GM19035 (cell line): ENCODE measurements at regions not wholly inside any gene's neighbourhood (a gene's known extent, or its start where the extent isn't known, plus 50 kb on each side); places are given as distances from the start of the nearest gene placed in this dataset.

Source experiments
- ATAC-seq: cut with Tn5 transposase; IDR thresholded peaks from one replicate; pipeline ENCODE4 v1.9.1; 2021; ENCODE audit not compliant: unreplicated experiment

DNA sequence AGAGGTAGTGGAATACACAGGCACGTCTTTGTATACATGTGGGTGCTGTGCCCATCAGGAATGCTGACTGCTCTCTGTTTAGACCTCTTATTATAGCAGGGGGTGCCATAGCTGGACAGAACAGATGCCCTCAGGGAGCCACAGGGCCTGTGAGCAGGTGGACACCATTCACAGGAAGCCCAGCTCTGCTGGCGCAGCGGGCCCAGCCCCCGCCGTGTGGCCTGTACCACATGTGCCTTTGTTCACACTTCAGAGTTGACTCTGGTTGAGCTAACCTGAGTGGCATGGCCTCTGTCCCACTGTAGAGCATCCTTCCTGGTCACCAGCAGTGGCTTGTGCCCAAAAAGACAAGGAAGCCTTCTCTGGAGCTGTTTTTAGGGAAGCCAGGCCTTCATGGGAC, 730.9 kb upstream of the ID2 start:
- ATAC-seq, result no peak

DNA sequence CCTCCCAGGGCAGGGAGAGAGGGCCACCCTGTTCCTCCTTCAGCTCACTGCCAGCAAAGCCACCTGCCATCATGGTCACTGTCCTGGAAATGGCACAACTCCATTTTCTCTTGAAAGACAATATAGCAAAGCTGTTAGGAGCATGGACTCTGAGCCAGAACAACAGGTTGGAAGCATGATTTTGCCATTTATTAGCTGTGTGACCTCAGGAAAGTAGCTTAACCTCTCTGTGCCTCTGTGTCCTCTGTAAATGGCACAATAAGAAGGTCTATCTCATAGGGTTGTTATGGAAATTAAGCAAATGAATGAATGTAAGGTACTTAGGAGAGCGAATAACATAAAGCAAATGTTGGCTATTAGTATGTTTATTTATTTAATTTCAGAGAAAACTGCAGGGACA, 730.4 kb upstream of the ID2 start:
- no peak for ATAC-seq

DNA sequence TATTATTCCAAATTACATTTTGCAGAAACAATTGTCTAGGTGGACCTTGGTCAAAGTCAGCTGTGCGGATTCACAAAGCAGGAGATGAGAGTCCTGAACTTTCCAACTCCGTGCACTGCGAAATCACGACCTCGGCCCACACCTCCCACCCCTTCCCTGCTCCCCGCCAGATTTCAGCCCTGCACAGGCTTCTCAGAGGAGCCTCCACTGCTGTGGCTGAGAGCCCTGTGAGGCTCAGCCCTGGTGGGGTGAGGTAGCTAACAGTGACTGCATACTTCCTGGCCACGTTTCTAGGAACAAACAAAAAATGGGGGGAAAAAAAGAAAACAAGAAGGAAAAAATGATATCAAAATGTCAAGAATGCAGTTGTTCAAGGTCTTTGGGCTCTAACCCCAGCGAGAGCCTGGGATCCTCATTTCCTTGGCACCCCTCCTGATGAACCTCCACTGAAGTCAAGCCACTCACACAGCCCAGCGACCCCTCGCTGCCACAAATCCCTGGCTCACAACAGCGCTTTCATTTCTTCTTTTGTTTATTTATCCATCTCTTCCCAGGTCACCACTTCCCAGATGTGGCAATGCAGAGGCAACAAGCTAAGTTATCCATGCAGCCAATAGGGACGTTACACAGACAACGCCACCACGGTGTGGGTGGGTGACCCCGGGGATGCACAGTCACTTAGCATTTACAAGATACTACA, 729.7 kb upstream of the ID2 start:
- no peak for ATAC-seq

DNA sequence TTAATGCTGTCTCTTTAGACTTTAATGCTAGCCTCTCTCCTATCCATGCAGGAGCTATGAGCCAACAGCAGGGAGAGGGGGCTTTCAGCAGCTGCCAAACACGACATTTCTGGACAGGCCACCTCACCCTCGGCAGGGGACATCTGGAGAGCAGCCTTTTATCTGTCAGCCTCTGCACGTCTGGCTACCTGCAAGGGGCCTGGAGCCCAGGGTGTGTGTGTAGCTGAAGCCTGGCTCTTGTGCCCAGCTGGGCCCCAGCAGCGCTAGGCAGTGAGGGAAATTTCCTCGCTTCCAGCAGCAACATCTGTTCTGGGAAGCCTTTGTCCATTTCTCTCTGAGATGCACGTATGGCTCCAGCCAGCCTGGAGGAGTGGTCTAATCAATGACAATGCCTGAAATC, 728.7 kb upstream of the ID2 start:
- ATAC-seq, result no peak

DNA sequence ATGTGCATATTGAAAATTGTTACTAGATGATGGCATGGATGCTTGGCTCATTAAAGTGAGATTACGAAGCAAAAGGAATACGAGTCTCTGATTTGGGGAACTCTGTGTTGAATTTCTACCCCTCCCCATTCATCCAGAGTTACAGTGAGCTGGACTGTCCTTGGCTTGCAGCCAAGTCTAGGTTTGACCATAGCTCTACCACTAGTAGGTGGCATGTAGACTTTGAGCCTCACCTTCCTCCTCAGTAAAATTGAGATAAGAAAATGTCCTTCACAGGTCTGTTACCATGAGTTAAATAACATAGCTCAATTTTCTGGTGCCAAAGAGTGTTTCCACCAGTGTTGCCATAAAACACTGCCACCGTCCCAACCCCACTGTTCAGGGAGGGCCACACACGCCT, 727.6 kb upstream of the ID2 start:
- ATAC-seq, result no peak

DNA sequence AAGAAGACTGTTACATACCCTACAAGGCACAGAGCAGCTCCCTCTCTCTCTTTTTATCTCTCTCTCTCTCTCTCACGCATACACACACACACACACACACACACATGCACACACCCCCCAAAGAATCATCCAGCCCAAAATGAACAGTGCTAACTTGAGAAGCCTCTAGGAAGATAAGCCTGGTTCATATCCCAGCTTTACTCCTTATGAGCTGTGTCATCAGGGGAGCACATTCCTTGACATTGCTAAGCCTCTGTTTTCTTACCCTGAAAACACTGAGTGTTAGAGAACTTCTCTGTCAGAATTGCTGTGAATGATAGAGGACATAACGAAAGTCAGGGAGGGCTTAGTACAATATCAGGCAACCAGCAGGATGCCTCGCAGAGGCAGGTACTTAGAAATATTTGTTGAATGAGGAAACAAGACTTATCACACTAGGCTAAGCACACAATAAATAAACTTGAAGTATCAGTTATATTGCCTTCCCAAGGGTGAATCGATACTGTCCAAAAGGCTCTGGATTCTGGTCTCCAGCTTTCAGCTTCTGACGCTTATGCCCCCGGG, 725.6 kb upstream of the ID2 start:
- no peak for ATAC-seq

DNA sequence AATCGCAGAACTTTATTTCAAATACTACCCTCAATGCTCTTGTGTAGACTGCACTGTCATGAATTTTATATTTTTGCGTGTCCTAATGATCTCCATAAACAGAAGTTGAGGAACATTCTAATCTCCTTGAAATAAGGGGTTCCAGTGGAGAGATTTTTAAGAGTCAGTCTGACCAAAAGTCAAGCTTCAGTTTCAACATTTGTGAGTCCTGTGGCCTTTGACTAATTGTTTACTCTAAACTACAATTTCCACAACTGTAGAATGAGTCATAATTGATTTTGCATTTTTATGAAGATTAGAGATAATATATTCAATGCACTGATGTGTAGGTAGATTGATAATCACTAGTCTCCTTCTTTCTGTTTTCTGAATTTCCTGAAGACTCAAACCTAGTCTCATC, 720.3 kb upstream of the ID2 start:
- no peak for ATAC-seq

DNA sequence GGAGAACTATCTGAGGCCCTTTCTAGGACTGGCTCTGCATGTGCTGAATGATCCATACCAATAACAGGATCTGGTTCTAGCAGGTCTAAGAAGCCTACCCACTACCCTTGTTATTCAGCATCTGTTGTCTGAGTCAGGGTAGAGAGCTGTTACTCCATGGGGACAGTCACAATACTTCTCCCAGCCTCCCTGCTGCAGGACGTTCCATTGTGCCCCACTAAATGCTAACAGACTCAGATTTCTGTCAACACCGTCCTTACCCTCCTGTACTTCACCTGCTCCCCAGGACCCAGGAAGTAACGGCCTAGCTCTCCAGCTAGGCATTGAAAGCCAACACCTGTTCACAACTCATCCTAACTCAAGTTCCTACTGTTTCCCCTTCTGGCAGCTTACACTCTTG, 719.7 kb upstream of the ID2 start:
- no peak for ATAC-seq

DNA sequence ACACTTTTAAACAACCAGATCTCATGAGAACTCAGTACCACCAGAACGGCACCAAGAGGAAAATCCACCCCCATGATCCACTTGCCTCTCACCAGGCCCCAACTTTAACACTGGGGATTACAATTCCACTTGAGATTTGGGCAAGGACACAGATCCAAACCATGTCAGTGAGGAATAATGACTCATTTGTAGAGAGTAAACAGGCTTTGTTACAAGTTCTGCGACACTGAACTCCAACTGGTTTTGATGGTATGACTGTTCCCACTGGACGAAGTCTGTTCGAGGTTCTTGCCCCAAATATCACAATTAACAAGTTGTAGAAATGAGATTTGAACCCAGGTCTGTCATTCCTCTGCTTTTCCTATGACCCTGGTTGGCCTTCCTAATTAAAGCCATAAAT, 718.1 kb upstream of the ID2 start:
- no peak for ATAC-seq

DNA sequence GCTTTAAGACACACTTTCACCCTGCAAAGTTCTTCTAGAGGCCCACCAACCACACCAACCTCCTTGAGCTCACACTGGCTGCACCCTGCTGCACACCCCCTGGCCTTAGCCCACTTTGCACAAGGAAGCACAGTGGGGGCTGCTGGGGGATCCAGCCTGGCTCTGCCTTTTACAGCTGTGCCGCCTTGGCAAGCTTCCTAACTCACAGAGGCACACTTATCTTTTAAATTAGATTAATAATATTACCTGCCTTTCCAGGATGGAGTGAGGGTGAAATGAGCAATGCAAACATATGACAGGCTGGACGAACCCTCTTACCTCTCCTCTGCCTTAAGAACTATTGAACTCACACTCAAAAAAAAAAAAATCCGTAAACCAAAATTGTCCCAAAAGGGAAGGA, 715.8 kb upstream of the ID2 start:
- no peak for ATAC-seq

DNA sequence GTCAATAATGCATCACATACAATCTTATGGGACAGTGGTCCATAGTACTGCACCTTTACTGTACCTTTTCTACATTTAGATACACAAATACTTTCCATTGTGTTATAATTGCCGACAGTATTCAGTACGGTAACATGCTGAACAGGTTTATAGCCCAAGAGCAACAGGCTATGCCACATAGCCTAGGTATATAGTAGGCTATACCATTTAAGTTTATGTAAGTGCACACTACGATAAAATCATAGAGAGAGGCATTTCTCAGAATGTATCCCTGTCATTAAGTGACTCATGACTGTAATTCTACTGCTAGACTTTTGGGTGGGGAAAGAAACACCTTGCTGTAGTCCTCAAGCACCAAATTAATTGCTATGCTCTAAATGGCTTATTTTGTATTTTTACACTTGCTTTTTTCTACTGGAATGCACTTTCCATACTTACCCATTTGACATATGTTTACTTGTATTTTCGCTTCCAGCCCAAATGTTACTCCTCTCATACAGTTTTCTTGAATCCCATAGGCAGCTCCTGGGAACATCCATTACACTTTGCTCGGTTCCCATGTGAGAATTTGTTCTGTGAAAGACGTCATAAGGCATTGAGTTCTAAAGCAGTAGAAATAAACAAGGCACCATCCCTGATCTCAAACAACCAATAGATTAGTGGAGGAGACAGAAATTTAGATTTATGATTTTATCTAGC, 714.0 kb upstream of the ID2 start:
- ATAC-seq, result no peak

DNA sequence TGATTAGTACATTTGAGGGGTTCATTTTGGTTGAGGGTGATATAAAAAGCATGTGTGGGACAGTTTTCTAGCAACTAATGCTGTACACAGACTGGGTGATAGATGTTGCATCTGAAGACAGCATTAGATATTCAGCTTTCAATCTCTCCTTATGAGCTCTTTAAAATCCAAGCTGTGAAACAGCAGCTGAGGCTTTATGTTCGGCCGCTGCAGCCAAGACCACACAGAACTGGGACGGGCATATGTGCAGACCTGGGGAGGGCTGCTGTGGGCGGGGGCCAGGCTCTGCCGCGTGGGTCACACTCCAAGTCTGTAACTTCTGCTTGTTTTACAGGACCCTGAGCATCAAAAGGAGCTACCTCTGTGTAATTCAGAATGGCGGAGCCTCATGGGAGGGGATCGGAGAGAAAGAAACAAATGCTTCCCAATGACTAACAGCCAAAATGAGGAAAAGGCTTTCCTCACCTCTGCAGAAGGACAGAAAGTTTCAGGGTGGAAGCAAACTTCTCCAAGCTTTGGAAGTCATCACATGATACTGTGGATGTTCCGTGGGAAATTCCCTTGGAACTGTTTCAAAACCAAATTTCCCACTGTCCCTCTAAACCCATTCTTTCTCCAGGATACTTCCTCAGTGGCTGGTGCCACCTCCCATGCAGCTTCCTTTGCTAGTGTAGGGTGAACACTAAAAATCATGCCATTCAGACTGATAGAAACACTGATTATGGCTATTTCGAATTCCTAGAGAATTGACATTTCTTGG, 711.9 kb upstream of the ID2 start:
- no peak for ATAC-seq

DNA sequence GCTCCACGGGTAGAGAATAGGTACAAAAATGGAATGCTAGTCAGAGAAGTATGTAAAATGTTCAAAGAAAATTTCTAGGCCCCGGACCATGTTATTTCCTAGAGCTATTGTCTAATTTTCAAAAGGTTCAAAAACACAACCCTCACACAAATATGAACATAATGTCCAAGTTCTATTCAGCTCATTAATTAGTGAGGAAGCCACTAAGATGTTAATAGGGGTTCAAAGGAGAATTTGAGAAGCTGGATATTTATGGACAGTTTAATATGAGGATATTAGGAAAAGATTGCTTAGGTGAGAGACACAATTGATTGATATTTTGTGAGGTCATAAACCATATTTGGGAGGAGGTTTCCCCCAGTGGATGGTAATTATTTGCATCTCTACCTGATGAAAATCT, 710.6 kb upstream of the ID2 start:
- ATAC-seq, result no peak

DNA sequence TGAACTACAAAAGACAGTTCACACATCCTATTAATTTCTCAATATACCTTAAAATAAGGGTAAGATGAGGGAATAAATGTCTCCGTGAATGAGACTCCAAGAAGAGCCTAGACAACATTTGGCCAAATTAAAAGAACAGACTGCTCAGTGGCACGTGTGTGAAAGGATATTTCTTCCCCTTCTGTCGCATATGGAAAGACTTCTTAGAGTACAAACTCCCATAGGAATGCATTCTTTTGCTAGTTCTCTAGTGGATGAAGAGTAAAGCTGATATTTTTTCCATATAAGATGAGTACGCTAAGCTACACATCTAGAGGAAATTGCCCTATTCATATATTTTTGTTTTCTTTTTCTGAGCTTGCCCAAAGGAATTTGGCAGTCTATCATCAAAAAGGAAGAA, 710.0 kb upstream of the ID2 start:
- no peak for ATAC-seq

DNA sequence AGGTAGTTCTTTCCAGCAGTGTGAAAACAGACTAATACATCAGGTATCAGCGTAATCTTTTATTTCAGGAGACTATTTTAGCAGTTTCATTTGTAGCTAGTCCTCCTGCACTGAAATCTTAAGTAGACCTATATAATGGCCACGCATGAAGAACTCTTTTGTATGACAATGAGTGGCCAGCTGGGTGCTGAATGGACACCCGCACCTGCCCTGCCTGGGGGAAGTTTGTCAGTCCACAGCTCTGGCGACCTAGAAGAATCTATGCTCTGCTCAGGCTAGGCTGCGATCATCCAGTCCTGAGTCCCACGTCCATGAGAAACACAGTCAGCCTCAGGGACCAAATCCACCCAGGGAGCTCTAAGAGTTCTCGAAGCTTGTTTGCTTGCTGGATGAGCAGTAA, 709.2 kb upstream of the ID2 start:
- no peak for ATAC-seq

DNA sequence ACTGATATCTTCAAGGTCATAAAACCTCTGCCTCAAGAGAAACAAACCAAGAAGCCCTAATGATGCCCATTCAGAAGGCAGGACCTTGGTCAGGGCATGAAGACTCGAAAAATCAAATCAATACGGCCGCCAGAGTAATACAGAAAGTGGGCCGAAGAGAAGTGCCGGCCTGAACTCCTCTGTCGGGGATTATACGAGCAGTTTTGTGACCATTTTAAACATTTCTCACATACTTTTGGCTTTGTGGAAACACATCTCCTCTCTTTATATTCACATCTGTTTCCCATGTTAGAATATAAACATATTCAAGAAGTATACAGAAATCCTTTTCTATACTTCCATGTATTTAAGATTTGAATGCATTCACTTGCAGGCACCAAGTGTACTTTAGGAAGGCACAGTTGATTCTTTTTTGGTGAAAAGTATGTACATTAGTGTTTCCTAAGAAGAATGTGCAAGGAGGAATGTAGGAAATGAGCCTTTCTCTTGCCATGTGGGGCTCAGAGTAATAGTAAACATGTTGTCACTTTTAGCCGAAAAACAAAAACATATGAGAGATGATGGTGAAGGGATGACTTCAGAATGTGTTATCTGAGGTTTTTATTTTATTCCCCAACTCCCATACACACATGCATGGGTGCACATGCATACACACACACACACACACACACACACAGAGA, 707.9 kb upstream of the ID2 start:
- no peak for ATAC-seq

DNA sequence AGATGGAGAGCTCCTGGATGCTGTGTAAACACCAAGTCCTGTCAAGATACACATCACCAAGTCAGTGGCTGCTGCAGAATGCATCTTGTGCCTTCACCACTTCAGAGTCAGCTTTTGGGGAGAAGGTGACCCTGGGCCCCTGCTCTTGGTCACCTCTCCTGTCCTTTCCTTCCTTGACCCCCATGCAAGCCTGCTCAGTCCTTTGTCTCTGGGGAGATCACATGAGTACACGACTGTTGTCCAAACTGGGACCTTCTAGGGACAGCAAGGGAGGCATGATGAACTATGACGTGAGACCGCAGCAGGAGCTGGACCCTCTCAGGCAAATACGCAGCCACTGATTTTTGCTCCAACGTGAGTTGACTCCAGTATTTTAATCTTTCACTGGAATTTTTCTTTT, 706.9 kb upstream of the ID2 start:
- no peak for ATAC-seq

DNA sequence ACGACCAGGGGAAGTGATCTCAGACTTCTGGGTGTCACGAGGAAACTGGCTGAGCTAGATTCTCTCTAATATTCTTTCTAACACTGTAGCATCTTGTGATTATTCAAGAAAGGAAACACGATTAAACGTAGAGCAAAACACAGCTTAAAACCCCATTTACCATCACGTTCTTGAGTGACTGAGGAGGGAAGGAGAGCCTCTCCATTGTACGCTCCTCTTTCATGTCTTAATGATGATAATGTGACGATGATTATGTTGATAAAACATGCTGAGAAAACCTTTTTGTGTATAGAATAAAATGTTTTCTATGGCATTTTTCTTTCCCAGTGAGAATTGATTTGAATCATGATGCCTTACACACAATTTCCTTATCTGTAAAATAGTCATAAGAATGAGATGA, 705.6 kb upstream of the ID2 start:
- no peak for ATAC-seq

DNA sequence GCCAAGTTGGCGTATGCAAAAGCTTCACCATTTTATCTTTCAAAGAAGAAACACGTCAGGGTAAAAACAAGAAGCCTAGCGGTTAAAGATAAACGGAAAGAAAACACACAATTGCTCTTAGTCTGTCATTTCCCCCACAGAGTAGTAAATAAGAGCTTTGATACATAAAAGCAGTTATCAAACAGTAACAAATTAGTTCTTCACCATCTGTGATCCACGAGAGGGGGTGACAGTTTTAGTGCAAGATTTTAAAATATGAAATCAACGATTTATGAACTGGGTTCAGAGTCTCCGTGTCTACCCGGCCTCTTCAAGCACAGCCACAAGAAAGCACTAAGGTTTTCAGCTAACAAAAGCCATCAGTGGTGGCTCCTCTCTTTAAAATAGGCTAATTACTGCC, 703.9 kb upstream of the ID2 start:
- no peak for ATAC-seq

DNA sequence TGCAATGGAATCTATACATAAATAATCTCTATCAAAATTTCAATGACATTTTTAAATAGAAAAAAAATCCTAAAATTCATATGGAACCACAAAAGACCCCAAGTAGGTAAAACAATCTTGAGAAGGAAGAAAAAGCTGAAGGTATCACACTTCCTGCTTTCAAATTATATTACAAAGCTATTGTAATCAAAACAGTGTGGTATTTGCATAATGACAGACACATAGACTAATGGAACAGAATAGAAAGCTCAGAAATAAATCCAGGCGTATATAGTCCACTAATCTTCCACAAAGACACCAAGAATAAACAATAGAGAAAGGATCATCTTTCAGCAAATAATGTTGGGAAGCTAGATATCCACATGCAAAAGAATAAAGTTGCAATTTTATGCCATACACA, 699.8 kb upstream of the ID2 start:
- no peak for ATAC-seq

DNA sequence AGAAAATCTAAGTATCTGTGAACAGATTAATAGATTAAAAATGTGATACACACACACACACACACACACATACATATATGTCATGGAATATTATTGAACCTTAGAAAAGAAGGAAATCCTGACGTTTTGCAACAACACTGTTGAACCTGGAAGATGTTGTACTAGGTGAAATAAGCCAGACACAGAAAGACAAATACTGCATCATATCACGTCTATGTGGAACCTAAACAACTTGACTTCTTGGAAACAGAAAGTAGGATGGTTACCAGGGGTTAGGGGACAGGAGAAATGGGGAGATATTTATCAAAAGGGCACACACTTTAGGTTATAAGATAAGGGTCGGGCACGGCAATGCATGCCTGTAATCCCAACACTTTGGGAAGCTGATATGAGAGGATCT, 698.4 kb upstream of the ID2 start:
- no peak for ATAC-seq
